Spleen (tissue), 7 donors: ENCODE measurements at regions not wholly inside any gene's neighbourhood (a gene's known extent, or its start where the extent isn't known, plus 50 kb on each side); places are given as distances from the start of the nearest gene placed in this dataset.

Experiments
- CTCF ChIP-seq, 11 experiments: fragments of 200-600 bp in 7 of 11; fragments of 450-650 bp in 4 of 11; sonication (generic) in 4 of 11; IDR thresholded peaks in 8 of 11; conservative IDR thresholded peaks in 3 of 11; 1 replicate in 7 of 11; 2 replicates in 4 of 11; pipeline versions ENCODE4 v1.4.0 to v1.8.0; 2016 to 2021; ENCODE audit warnings: antibody characterized with exemption in 11 of 11, inconsistent platforms in 4 of 11, mild to moderate bottlenecking in 1 of 11
- POLR2A ChIP-seq, 3 donors: fragments of 450-650 bp; IDR thresholded peaks; one replicate each; pipeline ENCODE4 v1.5.1; 2017; ENCODE audit warnings: antibody characterized with exemption in 3 of 3, mild to moderate bottlenecking in 1 of 3
- donor health status: DM: no; HTN: no; CAD: no; lungs with moderate emphysema.
- donor health status: DM: no; HTN: no; CAD: no.
- donor health status: DM: no; HTN: no; CAD: no.

GRCh38 chr12:92446083-92446460 is 256.7 kb upstream of the PLEKHG7 start:
- TF ChIP-seq CTCF (IDR thresholded peaks at IDR 0.05 in 8 of 11, conservative IDR thresholded peaks at IDR 0.05 in 3 of 11) (no peak), POLR2A (IDR thresholded peaks at IDR 0.05) (no peak)
